ENCODE measurements at regions not wholly inside any gene's neighbourhood (a gene's known extent, or its start where the extent isn't known, plus 50 kb on each side); places are given as distances from the start of the nearest gene placed in this dataset.

GRCh38 chr15:31215490-31216214, 111.0 kb upstream of the KLF13 start:
- H3K27me3 ChIP-seq (replicated peaks in 1 of 2; ENCODE audit: control insufficient read depth in 2 of 2, insufficient read depth in 2 of 2, low read length in 1 of 2), result no peaks in the 10 kb centered on the region
- peak; percentile 91 for ATAC-seq
- WGBS (ENCODE audit: insufficient coverage, insufficient replicate concordance, low lambda C conversion rate, missing lambda C conversion rate), result 1% methylated on average over 43 of the region's 75 CpGs
- no TSS peak for BruUV-seq (replicated peaks)
- peaks cover 10% of the 10 kb centered on the region for H3K4me1 ChIP-seq (ENCODE audit: control insufficient read depth, insufficient read depth, low read length)
- intact Hi-C loops (cut with micrococcal nuclease; ENCODE audit: unreplicated experiment), result loop anchor here (1.0 to 5.0 kb wide), 3 partner anchors 111 to 273 kb away; partner anchors contain the start of gene KLF13
- in situ Hi-C loops (cut with MboI), result no loop called here
- H3K4me3 ChIP-seq, result peak overlapping the region; percentile 79
- no peaks in the 10 kb centered on the region; the same call in none of the 2 replicates for H3K79me2 ChIP-seq (ENCODE audit: control insufficient read depth, insufficient read depth, low read length)
- peaks cover 3% of the 10 kb centered on the region; the same call in 1 of the 3 replicates for H3K9me3 ChIP-seq (replicated peaks; ENCODE audit: control insufficient read depth, insufficient read depth, low read length)
- no peaks in the 10 kb centered on the region for H4K20me1 ChIP-seq (ENCODE audit: control insufficient read depth, insufficient read depth)
- ChIA-PET RAD21 (ENCODE audit: unreplicated experiment) (interaction anchor here (0.7 to 2.1 kb wide), 26 partner anchors 9 to 272 kb away, joined by 3 to 41 read pairs (median 6); partner anchors contain the start of gene KLF13), CTCF (interaction anchor here (0.7 to 4.4 kb wide), 24 partner anchors 10 to 275 kb away, joined by 3 to 56 read pairs (median 6); no protein-coding TSS in a partner anchor), SMC1A (ENCODE audit: uncharacterized antibody, unreplicated experiment) (interaction anchor here (0.9 to 3.5 kb wide), 21 partner anchors 10 to 291 kb away, joined by 3 to 48 read pairs (median 6); partner anchors contain the start of gene KLF13), POLR2A (interaction anchor here (0.6 to 2.1 kb wide), 11 partner anchors 10 to 219 kb away, joined by 3 to 9 read pairs (median 5); partner anchors contain the start of gene KLF13)
- H3K27ac ChIP-seq (ENCODE audit: control insufficient read depth, insufficient read depth), result peak overlapping the region; percentile 87
- H3K36me3 ChIP-seq (ENCODE audit: control insufficient read depth in 2 of 2, insufficient read depth in 2 of 2, low read length in 1 of 2), result peaks cover 0 to 4% of the 10 kb centered on the region in 2 experiments; a peak in 1 of 4 replicates
- H3K4me2 ChIP-seq (ENCODE audit: control insufficient read depth, insufficient read depth), result peak overlapping the region; percentile 78
- peak overlapping the region; percentile 61 for H3K9ac ChIP-seq (ENCODE audit: control insufficient read depth, insufficient read depth, low read length)
- peak; percentile 47 for FAIRE-seq
- peak overlapping the region; percentile 46; the same call in 1 of the 2 replicates for H2AFZ ChIP-seq (ENCODE audit: control insufficient read depth, low read depth, low read length)
- DNase-seq (ENCODE audit: low read depth, low spot score), result no peak
- TF ChIP-seq USF1 (IDR thresholded peaks at IDR 0.05; ENCODE audit: borderline replicate concordance, extremely low read length, insufficient read depth, low read depth, low read length) (no peak), SKIL (IDR thresholded peaks at IDR 0.05; ENCODE audit: low read depth, poor library complexity, severe bottlenecking) (no peak), POLR2AphosphoS5 (IDR thresholded peaks at IDR 0.05; ENCODE audit: low read length) (peak; percentile 18; the same call in 1 of the 2 replicates), CREB1 (IDR thresholded peaks at IDR 0.05; ENCODE audit: low read depth) (no peak), STAT3 (IDR thresholded peaks at IDR 0.05; ENCODE audit: low read depth, low read length) (no peak), BMI1 (IDR thresholded peaks at IDR 0.05; ENCODE audit: borderline replicate concordance) (no peak), SP1 (IDR thresholded peaks at IDR 0.05; ENCODE audit: low read depth, low read length) (no peak), GATAD2B (conservative IDR thresholded peaks at IDR 0.05; ENCODE audit: low read depth) (peak; percentile 88), IRF3 (IDR thresholded peaks at IDR 0.05) (no peak), ZNF622 (IDR thresholded peaks at IDR 0.05) (no peak), ZNF217 (IDR thresholded peaks at IDR 0.05) (no peak), HDAC6 (IDR thresholded peaks at IDR 0.05; ENCODE audit: unreplicated experiment) (peak; percentile 72), RCOR1 (conservative IDR thresholded peaks at IDR 0.05; ENCODE audit: low read depth, low read length) (no peak), RUNX3 (IDR thresholded peaks at IDR 0.05; ENCODE audit: low read length) (peak; percentile 66), FOS (IDR thresholded peaks at IDR 0.05; ENCODE audit: borderline replicate concordance, extremely low read depth, insufficient read length) (no peak), MYC (IDR thresholded peaks at IDR 0.05; ENCODE audit: insufficient read depth, insufficient read length, insufficient replicate concordance, low read length, severe bottlenecking) (no peak), ZSCAN29 (IDR thresholded peaks at IDR 0.05) (no peak), MEF2B (IDR thresholded peaks at IDR 0.05; ENCODE audit: partially characterized antibody, poor library complexity, severe bottlenecking) (peak; percentile 52)
